ENCODE measurements at regions not wholly inside any gene's neighbourhood (a gene's known extent, or its start where the extent isn't known, plus 50 kb on each side); places are given as distances from the start of the nearest gene placed in this dataset.
"Not testable (repeated sequence)": the region's sequence is repeated elsewhere in the genome, so short reads cannot be mapped to it uniquely, and the experiment has no call there.

DNA sequence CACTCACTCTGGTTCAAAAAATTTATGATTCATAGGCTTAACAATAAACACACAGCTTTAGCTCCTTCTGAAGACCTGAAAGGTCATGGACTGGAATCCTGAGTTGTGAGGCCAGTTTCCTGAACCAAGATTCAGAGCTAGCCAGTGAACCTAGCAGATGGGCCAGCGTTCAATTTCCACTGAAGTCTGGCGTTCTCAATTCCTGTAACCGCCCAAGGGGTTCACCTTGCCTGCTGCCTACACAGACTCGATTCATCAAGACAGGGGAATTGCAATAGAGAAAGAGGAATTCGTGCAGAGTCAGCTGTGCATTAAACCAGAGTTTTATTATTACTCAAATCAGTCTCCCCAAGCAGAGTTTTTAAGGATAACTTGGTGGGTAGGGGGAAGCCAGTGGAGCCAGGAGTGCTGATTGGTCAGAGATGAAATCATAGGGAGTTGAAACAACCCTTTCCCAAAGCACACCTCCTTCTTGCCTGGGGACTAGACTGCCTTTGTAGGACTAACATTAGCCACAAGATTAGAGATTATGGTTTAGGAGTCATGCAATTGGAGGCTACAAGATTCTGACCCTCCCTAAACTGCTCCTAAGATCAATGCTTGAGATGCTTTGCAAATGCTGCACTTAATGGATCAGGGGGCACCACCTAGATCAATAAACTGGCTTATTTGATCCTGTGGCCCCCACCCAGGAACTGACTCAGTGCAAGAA lies 117.5 kb upstream of the SHB start:
- DNase-seq (ENCODE audit: low read depth in 2 of 2): no peak

GRCh38 chr9:38185647-38186403 lies 116.8 kb upstream of the SHB start:
- no peak for DNase-seq (ENCODE audit: low read depth in 2 of 2)

DNA sequence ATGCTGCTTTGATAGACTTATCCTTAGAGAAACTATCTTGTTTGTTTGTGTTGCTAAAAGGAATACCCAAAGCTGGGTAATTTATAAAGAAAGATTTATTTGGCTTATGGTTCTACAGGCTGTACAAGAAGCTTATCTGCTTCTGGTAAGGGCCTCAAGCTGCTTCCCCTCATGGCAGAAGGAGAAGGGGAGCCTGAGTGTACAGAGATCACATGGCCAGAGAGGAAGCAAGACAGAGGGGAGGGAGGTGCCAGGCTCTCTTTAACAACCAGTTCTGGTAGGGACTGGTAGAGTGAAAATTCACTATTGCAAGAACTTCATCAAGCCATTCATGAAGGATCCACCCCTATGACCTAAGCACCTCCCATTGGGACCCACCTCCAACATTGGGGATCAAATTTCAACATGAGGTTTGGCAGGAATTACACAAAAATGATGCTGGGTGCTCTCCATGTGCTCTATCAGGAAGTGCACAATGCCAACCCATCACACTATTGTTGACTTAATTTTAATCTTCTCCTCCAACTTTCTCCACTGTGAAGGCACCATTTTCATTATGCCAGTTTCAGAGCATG lies 115.1 kb upstream of the SHB start:
- DNase-seq (ENCODE audit: low read depth in 2 of 2): no peak

DNA sequence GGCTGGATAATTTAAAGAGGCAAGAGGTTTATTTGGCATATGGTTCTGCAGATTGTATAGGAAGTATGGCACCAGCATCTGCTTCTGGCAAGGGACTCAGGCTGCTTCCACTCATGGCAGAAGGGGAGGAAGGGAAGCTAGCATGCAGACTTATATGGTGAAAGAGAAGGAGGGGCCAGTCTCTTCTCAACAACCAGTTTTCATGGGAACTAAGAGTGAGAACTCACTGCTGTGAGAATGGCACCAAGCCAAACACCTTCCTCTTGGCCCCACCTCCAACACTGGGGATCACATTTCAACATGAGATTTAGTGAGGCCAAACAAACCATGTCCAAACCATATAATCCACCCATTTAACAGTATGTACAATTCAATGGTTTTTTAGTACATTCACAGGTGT lies 113.3 kb upstream of the SHB start:
- no peak for DNase-seq (ENCODE audit: low read depth in 2 of 2)

DNA sequence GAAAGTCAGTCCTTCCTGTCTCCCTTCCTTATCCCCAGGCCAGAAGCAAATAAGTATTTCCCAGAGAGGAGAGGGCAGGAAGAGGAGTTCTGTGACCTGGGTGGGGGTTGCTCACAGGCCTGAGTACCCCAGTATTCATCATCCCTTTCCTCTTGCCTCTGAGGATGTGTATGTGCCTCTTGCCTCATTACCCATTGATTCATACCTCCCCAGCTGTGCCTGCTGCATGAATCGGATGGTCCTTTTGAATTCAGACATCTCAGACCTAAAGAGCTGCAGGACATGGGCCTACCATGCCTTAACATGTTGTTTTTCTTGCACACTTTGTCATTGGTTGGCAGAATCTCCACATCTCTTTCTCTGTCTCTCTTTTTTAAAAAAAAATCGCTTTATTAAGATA lies 112.8 kb upstream of the SHB start:
- no peak for DNase-seq (ENCODE audit: low read depth in 2 of 2)

- no peak for DNase-seq (ENCODE audit: low read depth in 2 of 2)
Measured at GRCh38 chr9:38181232-38181631, 112.2 kb upstream of the SHB start.

GRCh38 chr9:38180656-38181055 lies 111.6 kb upstream of the SHB start:
- no peak for DNase-seq (ENCODE audit: low read depth in 2 of 2)

GRCh38 chr9:38179965-38180364 lies 110.9 kb upstream of the SHB start:
- no peak for DNase-seq (ENCODE audit: low read depth in 2 of 2)

DNA sequence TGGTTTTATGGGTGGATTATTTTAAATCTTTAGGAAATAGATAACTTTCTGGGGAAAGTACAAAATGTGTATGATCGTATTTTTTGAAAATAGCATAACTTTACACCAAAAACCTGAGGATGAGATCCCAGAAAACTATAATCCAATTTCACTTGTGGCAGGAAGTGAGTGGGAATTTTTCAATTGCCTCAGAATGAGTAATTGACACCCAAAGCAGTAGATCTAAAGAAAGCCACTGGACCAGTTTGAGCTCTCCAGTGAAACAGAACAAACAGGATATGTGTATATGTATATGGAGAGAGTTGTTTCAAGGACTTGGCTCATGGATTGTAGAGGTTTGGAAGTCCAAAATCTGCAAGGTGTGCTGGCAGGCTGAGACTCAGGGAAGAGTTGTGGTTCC lies 109.2 kb upstream of the SHB start:
- no peak for DNase-seq (ENCODE audit: low read depth in 2 of 2)

DNA sequence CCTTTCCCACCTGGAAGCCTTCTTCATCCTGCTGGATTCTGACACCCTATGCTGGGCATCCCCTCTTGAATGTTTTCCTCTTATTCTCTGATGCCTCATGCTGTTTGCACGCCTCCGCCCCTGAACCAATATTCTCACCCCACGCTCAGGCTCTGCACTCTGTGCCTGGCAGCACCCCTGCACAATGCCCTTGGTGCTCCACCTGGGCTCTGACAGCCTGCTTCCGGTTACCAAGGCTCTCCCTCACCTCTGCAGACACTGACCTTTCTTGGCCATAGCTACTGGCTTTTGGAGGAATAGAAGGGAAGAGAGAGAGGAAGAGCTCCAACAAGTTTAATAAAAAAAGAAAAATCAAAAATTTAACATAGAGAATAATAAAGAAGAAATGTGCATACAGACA lies 108.7 kb upstream of the SHB start:
- no peak for DNase-seq (ENCODE audit: low read depth in 2 of 2)

DNA sequence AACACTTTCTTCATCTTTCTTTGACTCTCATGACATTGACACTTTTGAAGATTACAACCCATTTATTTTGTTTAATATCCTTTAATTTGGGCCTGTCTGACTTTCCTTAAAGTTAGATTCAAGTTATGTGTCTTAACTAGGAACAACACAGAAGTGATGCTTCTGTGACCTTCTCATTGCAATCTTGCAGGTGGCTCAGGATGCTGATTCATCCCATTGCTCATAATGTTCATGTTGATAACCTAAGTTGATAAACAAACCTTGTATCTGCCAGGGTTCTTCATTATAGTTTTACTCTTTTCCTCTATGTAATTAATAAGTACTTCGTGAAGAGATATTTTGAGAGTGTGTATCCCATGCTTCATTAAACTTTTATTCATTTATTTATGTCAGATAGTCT lies 107.2 kb upstream of the SHB start:
- no peak for DNase-seq (ENCODE audit: low read depth in 2 of 2)

DNA sequence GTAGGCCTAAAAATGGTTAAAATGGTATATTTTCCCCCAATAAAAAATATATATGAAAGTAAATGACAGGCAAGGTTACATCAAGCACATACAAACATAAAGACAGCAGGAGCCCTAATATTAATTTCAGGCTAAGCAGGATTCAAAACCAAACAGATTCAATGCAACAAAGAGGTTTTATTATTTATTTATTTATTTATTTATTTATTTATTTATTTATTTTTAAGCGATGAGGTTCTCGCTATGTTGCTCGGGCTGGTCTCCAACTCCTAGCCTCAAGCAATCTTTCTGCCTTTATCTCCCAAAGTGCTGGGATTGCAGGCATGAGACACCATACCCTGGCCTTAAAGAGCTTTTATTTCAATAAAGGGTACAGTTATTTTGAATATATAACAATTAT lies 106.4 kb upstream of the SHB start:
- no peak for DNase-seq (ENCODE audit: low read depth in 2 of 2)

- DNase-seq (ENCODE audit: low read depth in 2 of 2): no peak
Measured at GRCh38 chr9:38172586-38172985, 103.6 kb upstream of the SHB start.

DNA sequence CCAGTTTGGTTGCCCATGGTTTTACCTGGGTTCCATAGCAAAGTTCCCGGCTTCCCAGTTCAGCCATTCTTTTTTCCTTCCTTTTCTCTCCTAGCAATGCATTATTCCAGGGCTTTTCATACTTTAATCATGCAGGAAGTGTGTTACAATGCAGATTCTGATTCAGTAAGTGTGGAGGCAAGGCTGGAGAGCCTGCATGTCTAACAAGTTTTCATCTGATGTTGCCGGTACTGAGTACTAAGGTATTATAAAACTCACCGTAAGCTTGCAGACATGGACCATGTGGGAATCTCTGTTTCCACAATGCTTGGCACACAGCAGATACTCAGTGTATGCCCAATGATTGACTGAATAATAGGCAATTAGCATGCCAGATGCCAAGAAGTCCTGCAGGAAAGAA lies 102.9 kb upstream of the SHB start:
- no peak for DNase-seq (ENCODE audit: low read depth in 2 of 2)

- no peak for DNase-seq (ENCODE audit: low read depth in 2 of 2)
Measured at GRCh38 chr9:38171538-38171884, 102.5 kb upstream of the SHB start.

DNA sequence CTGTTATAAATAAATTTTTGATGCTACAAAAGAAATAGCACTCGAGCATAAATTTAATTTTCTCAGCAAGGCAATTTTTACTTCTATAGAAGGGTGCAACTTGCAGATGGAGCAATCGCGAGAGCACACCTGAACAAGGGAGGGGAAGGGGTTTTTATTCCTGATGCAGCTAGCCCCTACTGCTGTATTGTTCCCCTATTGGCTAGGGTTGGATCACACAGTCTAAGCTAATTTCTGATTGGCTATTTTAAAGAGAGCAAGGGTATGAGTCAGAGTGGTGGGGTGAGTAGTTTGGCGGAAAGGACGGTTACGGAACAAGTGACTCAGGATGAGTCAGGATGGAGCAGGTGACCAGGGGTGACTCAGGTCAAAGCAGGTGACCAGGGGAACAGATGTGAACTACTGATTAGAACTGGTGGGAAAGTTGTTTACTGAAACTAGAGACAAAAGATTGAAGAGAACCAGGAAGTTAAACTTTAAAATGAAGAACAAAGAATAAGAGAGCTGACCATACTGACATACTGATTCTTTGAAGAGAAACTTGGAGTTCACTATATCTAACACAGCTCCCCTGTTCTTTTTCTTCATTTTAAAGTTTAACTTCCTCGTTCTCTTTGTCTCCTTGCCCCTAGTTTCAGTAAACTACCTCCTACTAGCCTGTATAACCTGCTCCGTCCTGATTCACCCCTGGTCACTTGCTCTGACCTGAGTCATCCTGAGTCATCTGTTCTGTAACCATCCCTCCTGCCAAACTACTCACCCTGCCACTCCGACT lies 101.9 kb upstream of the SHB start:
- DNase-seq (ENCODE audit: low read depth in 2 of 2): not testable (repeated sequence)

DNA sequence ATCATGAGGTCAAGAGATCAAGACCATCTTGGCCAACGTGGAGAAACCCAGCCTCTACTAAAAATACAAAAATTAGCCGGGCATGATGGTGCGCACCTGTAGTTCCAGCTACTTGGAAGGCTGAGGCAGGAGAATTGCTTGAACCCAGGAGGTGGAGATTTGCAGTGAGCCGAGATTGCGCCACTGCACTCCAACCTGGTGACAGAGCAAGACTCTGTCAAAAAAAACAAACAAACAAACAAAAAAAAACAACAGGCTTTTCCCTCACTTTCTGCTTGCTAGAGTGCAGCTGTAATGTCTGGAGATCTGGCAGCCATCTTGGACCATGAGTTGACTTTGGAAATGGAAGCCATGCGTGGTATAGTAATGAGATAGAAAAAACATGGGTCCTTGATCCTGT lies 101.1 kb upstream of the SHB start:
- not testable (repeated sequence) for DNase-seq (ENCODE audit: low read depth in 2 of 2)

DNA sequence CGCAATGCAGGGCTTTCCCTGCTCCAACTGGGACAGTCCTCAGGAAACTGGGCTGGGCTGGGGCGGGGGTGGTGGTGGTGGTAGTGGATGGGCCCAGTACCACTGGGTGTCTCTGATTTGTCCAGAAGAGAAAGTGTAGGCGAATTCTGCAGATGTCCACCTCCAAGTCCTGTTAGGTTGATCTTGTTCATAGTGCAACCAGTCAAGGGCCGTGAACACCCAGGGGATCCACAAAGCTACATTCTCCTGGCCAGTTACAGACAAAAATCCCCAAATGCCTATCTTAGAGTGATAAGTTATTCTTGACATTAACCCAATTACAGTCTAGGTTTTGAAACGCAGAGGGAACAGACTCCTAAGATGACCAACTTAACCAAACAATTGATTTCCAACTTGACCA lies 97.5 kb upstream of the SHB start:
- DNase-seq (ENCODE audit: low read depth in 2 of 2): no peak

DNA sequence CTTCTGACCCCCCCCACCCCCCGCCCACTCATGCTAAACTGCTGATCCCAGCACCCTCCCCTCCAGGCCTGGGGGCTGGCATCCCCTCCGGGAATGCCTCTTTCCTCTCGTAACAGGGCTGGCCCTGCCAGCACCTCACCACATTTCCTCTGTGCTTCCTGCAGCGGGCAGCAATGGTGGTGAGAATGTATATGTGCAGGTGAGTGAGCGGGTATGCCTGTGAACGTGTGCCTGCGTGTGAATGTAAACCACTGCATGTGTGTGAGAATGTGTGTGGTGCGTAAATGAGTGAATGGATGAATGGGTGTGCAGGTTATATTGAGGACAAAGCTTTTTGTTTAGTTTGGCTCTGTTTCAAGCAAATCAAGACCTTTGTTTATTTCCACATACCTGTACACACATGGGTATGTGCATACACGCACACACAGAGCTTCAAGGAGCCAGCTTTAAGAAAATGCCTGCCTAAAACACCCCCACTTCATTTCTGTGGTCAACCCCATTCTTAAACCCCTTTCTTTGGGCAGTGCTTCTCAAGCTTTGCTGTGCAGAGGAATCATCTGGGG lies 95.7 kb upstream of the SHB start:
- no peak for DNase-seq (ENCODE audit: low read depth in 2 of 2)

- DNase-seq (ENCODE audit: low read depth in 2 of 2): no peak
Measured at GRCh38 chr9:38163518-38163917, 94.5 kb upstream of the SHB start.

DNA sequence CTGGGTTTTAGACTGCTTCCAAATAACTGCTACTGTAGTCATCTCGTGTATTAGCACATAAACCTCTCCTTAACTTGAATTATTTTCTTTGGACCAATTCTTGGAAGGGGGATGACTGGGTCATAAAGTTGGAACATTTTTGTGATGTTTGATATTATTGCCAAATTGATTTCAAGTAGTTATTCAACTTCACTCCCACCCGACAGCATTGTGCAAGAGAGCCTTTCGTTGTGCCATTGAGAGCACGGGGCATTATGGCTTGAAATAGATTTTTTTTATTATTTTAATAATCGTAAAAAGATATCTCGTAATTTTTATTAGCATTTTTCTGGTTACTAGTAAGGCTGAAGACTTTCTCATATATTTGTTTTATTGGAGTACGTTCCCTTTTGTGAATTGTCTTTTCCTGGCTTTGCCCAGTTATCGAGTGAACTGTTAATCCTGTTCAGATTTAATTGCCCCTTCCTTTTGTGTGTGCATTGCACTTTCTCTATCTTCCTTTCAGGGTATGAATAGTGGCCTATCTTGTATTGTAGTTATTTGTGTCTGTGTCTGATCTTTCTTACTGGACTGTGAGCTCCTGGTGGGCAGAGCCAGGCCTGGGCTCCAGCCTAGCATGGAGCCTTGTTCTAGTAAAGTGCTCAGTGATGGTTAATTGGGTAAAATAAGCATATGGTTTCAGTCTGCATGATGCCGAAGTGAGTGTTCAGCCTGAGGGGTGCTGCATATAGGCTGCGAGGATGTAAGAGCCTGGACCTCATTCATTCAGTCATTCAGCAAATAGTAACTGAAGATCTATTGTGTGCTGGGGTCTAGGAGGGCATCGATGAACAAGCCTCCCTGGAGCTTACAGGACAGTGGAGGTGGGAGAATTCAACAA lies 93.5 kb upstream of the SHB start:
- no peak for DNase-seq (ENCODE audit: low read depth in 2 of 2)
